OCI-LY7 (cell line): ENCODE measurements at regions not wholly inside any gene's neighbourhood (a gene's known extent, or its start where the extent isn't known, plus 50 kb on each side); places are given as distances from the start of the nearest gene placed in this dataset.

Source experiments
- BruUV-seq: library from RNA; stranded (reverse); fragments of 400-500 nt; replicated peaks from 2 replicates; lab custom pipeline; 2021; lab: Mats Ljungman, UMichigan
- CTCF ChIA-PET: fragments of 300-600 bp; sonication (Branson Sonifier 250); formaldehyde crosslinking; loops from one replicate; lab custom pipeline; 2022; ENCODE audit warnings: antibody characterized with exemption; ENCODE audit not compliant: unreplicated experiment; lab: Charles Lee
- POLR2A ChIA-PET: fragments of 300-600 bp; sonication (Branson Sonifier 250); formaldehyde crosslinking; loops from one replicate; lab custom pipeline; 2022; ENCODE audit warnings: antibody characterized with exemption; lab: Charles Lee
- DNase-seq: peaks from one replicate; pipeline ENCODE4 v3.0.0-alpha.2; 2015; ENCODE audit warnings: low spot score
- H2AFZ ChIP-seq: fragments of 200-600 bp; sonication (generic), shearing (Covaris generic); 2 replicates; pipeline ENCODE4 v1.6.1; 2014; ENCODE audit warnings: mild to moderate bottlenecking, antibody characterized with exemption, low read length, moderate library complexity
- H3K27ac ChIP-seq: fragments of 200-600 bp; sonication (generic); 2 replicates; pipeline ENCODE4 v1.5.1; 2014; ENCODE audit warnings: mixed run types, low read depth, mild to moderate bottlenecking, moderate library complexity, low read length, inconsistent platforms; ENCODE audit not compliant: poor library complexity, severe bottlenecking
- H3K36me3 ChIP-seq: fragments of 200-600 bp; sonication (generic); 2 replicates; pipeline ENCODE4 v1.6.1; 2014; ENCODE audit warnings: mild to moderate bottlenecking, antibody characterized with exemption, low read length, moderate library complexity, mixed read lengths; ENCODE audit not compliant: insufficient read depth
- H3K4me1 ChIP-seq: fragments of 200-600 bp; sonication (generic); 2 replicates; pipeline ENCODE4 v1.5.1; 2014; ENCODE audit warnings: mild to moderate bottlenecking, low read length; ENCODE audit not compliant: insufficient read depth, poor library complexity, severe bottlenecking
- H3K4me2 ChIP-seq: fragments of 200-600 bp; sonication (generic); 2 replicates; pipeline ENCODE4 v1.6.1; 2014; ENCODE audit warnings: mild to moderate bottlenecking, low read length
- H3K4me3 ChIP-seq: fragments of 200-600 bp; sonication (generic); 2 replicates; pipeline ENCODE4 v1.5.1; 2014; ENCODE audit warnings: mild to moderate bottlenecking, low read depth, low read length; ENCODE audit not compliant: poor library complexity, severe bottlenecking
- H3K79me2 ChIP-seq: fragments of 200-600 bp; sonication (generic); 2 replicates; pipeline ENCODE4 v1.6.1; 2016; ENCODE audit warnings: low read depth, mild to moderate bottlenecking, low read length, moderate library complexity, mixed read lengths; ENCODE audit not compliant: insufficient read depth
- H3K9me2 ChIP-seq: fragments of 200-600 bp; sonication (generic); 2 replicates; pipeline ENCODE4 v1.6.1; 2016; ENCODE audit warnings: mild to moderate bottlenecking, low read length, mixed read lengths; ENCODE audit not compliant: insufficient read depth
- H3K9me3 ChIP-seq: fragments of 200-600 bp; sonication (generic); 2 replicates; pipeline ENCODE4 v1.6.1; 2014; ENCODE audit warnings: mild to moderate bottlenecking, mixed run types, low read length, mixed read lengths
- H4K20me1 ChIP-seq: fragments of 200-600 bp; sonication (generic); 2 replicates; pipeline ENCODE4 v1.6.1; 2014; ENCODE audit warnings: mild to moderate bottlenecking, antibody characterized with exemption, low read length, moderate library complexity, mixed read lengths; ENCODE audit not compliant: insufficient read depth
- EZH2phosphoT487 ChIP-seq: fragments of 200-600 bp; sonication (generic); IDR thresholded peaks from 2 replicates; pipeline ENCODE4 v1.6.1; 2018; ENCODE audit warnings: low read depth, borderline replicate concordance, mild to moderate bottlenecking, mixed run types, antibody characterized with exemption, low read length, moderate library complexity, mixed read lengths
- intact Hi-C: fragments of 100-400 bp; cut with micrococcal nuclease; formaldehyde crosslinking; loops from one replicate; pipeline ENCODE4 v1.10.0; 2022; ENCODE audit not compliant: unreplicated experiment
- TF ChIP-seq, protein P1 (sequence below): fragments of 200-600 bp; sonication (generic); conservative IDR thresholded peaks from 2 replicates; pipeline ENCODE4 v1.5.1; 2014; ENCODE audit warnings: mild to moderate bottlenecking, antibody characterized with exemption, low read length, moderate library complexity, mixed read lengths

DNA sequence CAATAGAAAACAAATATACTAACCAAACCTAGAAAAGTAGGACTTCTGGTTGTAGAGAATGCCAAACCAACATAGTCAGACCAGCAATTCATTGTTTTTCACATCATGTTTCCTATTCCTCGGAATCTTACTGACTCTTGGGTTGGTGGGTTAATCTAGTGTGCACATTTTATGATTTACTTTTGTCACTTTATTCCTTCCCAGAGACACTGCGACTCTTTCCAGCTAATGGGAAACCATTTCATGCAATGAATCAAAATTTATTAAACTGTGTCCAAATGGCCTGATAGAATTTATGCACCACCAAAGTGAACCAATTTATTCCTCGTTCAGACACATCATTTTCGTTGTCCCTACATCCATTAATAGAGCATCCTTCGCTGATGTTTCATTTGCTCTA lies 464.9 kb downstream of the RPS29 start:
- no peak for TF ChIP-seq EZH2phosphoT487
- TF ChIP-seq, protein P1, sequence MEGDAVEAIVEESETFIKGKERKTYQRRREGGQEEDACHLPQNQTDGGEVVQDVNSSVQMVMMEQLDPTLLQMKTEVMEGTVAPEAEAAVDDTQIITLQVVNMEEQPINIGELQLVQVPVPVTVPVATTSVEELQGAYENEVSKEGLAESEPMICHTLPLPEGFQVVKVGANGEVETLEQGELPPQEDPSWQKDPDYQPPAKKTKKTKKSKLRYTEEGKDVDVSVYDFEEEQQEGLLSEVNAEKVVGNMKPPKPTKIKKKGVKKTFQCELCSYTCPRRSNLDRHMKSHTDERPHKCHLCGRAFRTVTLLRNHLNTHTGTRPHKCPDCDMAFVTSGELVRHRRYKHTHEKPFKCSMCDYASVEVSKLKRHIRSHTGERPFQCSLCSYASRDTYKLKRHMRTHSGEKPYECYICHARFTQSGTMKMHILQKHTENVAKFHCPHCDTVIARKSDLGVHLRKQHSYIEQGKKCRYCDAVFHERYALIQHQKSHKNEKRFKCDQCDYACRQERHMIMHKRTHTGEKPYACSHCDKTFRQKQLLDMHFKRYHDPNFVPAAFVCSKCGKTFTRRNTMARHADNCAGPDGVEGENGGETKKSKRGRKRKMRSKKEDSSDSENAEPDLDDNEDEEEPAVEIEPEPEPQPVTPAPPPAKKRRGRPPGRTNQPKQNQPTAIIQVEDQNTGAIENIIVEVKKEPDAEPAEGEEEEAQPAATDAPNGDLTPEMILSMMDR, result no peak
- CTCF ChIA-PET, result no interaction called here

DNA sequence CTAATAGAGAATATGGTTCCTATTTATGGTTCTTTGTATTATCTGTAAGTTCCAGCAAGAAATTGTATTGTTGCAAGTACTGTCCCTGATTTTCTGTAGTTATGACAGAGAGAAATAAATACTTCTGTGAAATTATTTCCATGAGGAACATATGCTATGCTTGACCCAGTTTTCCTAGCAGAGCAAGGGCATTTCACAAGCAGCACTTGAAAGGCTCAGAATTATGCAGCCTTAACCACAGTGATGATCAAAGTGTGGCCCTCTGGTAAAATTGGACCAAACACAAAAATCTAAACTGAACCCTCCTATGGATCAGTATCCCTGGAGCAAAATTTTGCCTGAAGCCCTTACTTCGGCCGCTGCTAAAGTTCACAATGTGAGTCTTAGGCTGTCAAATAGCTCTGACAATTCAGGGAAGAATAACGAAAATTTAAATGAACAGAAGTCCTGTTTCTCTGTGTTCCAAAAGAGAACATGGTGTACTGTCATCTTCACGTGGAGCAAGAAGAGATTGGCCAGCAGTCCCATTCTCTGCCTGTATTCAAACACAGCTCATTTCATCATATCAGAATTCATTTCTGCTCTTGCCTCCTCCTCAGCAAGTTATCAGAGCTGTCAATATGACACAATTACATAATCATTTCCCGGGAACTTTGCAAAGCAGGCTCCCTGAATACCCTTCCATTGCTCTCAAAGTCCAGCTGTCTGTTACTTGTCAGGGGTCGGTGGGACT lies 471.9 kb downstream of the RPS29 start:
- BruUV-seq, result no TSS peak
- no peak overlapping the region for H3K4me3 ChIP-seq
- ChIA-PET CTCF (no interaction called here), POLR2A (interaction anchor here (1.7 kb wide), 1 partner anchor 347 kb away, joined by 3 read pairs; no protein-coding TSS in a partner anchor)
- H3K9me2 ChIP-seq, result no peaks in the 10 kb centered on the region
- intact Hi-C loops, result no loop called here
- H2AFZ ChIP-seq, result no peak overlapping the region
- no peaks in the 10 kb centered on the region for H3K79me2 ChIP-seq
- H3K9me3 ChIP-seq, result no peaks in the 10 kb centered on the region
- no peaks in the 10 kb centered on the region for H3K4me1 ChIP-seq
- no peak overlapping the region for H3K4me2 ChIP-seq
- no peak for TF ChIP-seq EZH2phosphoT487
- TF ChIP-seq, protein P1, result no peak
- no peaks in the 10 kb centered on the region for H3K36me3 ChIP-seq
- no peak overlapping the region for H3K27ac ChIP-seq
- H4K20me1 ChIP-seq, result no peaks in the 10 kb centered on the region
- DNase-seq, result no peak

More for the DNA sequence above, 464.9 kb downstream of the RPS29 start:
- Histone ChIP-seq H3K9me2 (no peaks in the 10 kb centered on the region), H3K4me2 (no peak overlapping the region), H3K4me1 (no peaks in the 10 kb centered on the region), H3K27ac (no peak overlapping the region), H2AFZ (no peak overlapping the region), H3K79me2 (no peaks in the 10 kb centered on the region), H3K4me3 (no peak overlapping the region), H3K36me3 (no peaks in the 10 kb centered on the region), H3K9me3 (no peaks in the 10 kb centered on the region), H4K20me1 (no peaks in the 10 kb centered on the region)
- intact Hi-C loops, result no loop called here
- DNase-seq, result no peak
- POLR2A ChIA-PET, result interaction anchor here (0.8 kb wide), 1 partner anchor 77 kb away, joined by 4 read pairs; no protein-coding TSS in a partner anchor
- no TSS peak for BruUV-seq
